ENCODE measurements at regions not wholly inside any gene's neighbourhood (a gene's known extent, or its start where the extent isn't known, plus 50 kb on each side); places are given as distances from the start of the nearest gene placed in this dataset.

DNA sequence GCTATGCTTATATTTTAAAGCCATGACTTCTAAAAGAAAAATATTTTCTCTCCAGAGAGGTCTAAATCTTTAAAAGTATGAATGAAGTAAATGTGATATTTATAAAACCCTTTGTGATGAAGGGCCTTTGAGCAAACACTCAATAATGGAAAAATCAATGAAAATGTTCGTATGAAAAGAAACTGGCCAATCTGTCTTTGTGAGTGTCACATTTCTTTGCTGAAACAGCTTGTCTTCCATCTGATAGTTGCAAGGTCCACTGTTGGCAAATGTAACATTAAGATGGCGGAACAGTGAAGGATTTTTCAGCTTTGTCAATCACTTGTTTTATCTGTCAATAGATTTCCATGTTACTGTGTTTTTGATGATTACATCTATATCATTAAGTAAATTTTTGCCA lies 162.9 kb upstream of the GATA6 start:
- H3K4me2 ChIP-seq (ENCODE audit: low read depth, low read length, poor library complexity, severe bottlenecking) = no peak overlapping the region
- H3K9me3 ChIP-seq (ENCODE audit: insufficient read depth, low read length) = no peaks in the 10 kb centered on the region
- no peak overlapping the region for H2AFZ ChIP-seq (ENCODE audit: low read depth, low read length, severe bottlenecking)
- no peak for TF ChIP-seq EZH2phosphoT487 (conservative IDR thresholded peaks at IDR 0.05; ENCODE audit: low read length)
- TF ChIP-seq, protein P1, sequence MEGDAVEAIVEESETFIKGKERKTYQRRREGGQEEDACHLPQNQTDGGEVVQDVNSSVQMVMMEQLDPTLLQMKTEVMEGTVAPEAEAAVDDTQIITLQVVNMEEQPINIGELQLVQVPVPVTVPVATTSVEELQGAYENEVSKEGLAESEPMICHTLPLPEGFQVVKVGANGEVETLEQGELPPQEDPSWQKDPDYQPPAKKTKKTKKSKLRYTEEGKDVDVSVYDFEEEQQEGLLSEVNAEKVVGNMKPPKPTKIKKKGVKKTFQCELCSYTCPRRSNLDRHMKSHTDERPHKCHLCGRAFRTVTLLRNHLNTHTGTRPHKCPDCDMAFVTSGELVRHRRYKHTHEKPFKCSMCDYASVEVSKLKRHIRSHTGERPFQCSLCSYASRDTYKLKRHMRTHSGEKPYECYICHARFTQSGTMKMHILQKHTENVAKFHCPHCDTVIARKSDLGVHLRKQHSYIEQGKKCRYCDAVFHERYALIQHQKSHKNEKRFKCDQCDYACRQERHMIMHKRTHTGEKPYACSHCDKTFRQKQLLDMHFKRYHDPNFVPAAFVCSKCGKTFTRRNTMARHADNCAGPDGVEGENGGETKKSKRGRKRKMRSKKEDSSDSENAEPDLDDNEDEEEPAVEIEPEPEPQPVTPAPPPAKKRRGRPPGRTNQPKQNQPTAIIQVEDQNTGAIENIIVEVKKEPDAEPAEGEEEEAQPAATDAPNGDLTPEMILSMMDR (IDR thresholded peaks at IDR 0.05; ENCODE audit: insufficient read depth, low read length, poor library complexity, severe bottlenecking) = no peak
- no peak overlapping the region for H3K4me3 ChIP-seq (ENCODE audit: insufficient read depth, low read length, poor library complexity, severe bottlenecking)
- H3K27ac ChIP-seq (ENCODE audit: low read depth, low read length) = no peak overlapping the region
- H3K36me3 ChIP-seq (ENCODE audit: low read length) = no peaks in the 10 kb centered on the region
- no peaks in the 10 kb centered on the region for H4K20me1 ChIP-seq (ENCODE audit: low read depth, low read length)
- no peaks in the 10 kb centered on the region for H3K9me2 ChIP-seq (replicated peaks; ENCODE audit: insufficient read depth, low read length)
- no peaks in the 10 kb centered on the region for H3K27me3 ChIP-seq (ENCODE audit: low read length)
- no peak overlapping the region for H3K9ac ChIP-seq (ENCODE audit: low read length)
- no peaks in the 10 kb centered on the region for H3F3A ChIP-seq (ENCODE audit: insufficient read depth)
- no peaks in the 10 kb centered on the region for H3K79me2 ChIP-seq (ENCODE audit: insufficient read depth, low read length)

DNA sequence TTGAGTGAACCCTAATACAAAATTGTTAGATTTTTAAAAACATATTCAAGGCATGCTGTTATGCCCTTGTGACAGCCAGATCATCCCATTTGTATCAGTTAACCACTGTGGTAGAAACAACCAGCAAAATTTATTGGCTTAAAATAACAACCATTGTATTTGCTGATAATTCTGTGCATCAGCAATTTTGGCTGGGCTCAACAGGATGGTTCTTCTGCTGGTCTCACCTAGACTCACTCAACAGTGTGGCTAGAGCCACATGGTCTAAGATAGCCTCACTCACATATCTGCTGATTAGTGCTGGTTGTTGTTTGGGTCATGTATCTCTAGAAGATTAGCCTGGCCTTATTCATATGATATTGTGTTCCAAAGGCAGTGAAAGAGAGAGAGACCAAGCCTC lies 160.1 kb upstream of the GATA6 start:
- Histone ChIP-seq H3K9me2 (replicated peaks; ENCODE audit: insufficient read depth, low read length) (no peaks in the 10 kb centered on the region), H3K4me3 (ENCODE audit: insufficient read depth, low read length, poor library complexity, severe bottlenecking) (no peak overlapping the region), H3K4me2 (ENCODE audit: low read depth, low read length, poor library complexity, severe bottlenecking) (no peak overlapping the region), H3K79me2 (ENCODE audit: insufficient read depth, low read length) (no peaks in the 10 kb centered on the region), H2AFZ (ENCODE audit: low read depth, low read length, severe bottlenecking) (no peak overlapping the region), H3K9ac (ENCODE audit: low read length) (no peak overlapping the region), H3F3A (ENCODE audit: insufficient read depth) (no peaks in the 10 kb centered on the region), H4K20me1 (ENCODE audit: low read depth, low read length) (no peaks in the 10 kb centered on the region), H3K36me3 (ENCODE audit: low read length) (no peaks in the 10 kb centered on the region), H3K27ac (ENCODE audit: low read depth, low read length) (no peak overlapping the region), H3K9me3 (ENCODE audit: insufficient read depth, low read length) (no peaks in the 10 kb centered on the region), H3K27me3 (ENCODE audit: low read length) (no peaks in the 10 kb centered on the region)
- no peak for TF ChIP-seq EZH2phosphoT487 (conservative IDR thresholded peaks at IDR 0.05; ENCODE audit: low read length)

DNA sequence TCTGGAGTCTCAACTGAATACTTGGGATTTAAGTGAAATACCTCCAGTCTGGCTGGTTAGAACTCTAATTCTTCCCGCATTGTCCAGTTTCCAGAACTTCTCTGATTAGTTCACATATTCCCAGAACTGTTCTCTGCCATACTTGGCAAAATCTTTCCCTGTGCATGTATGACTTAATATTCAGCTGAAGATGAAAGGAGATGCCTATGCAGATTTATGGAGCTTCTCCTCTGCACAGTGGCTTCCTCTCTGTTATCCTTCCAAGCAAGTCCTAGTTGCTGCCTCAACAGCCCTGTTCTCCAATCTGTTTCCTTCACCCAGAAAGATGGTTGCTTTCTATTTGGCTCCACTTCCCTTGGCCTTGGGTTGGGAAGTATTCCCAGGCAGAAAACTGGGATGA lies 155.4 kb upstream of the GATA6 start:
- Histone ChIP-seq H3K4me2 (ENCODE audit: low read depth, low read length, poor library complexity, severe bottlenecking) (no peak overlapping the region), H3F3A (ENCODE audit: insufficient read depth) (no peaks in the 10 kb centered on the region), H3K9me3 (ENCODE audit: insufficient read depth, low read length) (no peaks in the 10 kb centered on the region), H3K27ac (ENCODE audit: low read depth, low read length) (no peak overlapping the region), H3K79me2 (ENCODE audit: insufficient read depth, low read length) (no peaks in the 10 kb centered on the region), H4K20me1 (ENCODE audit: low read depth, low read length) (no peaks in the 10 kb centered on the region), H3K36me3 (ENCODE audit: low read length) (no peaks in the 10 kb centered on the region), H3K9ac (ENCODE audit: low read length) (no peak overlapping the region), H3K9me2 (replicated peaks; ENCODE audit: insufficient read depth, low read length) (no peaks in the 10 kb centered on the region), H3K4me3 (ENCODE audit: insufficient read depth, low read length, poor library complexity, severe bottlenecking) (no peak overlapping the region), H3K27me3 (ENCODE audit: low read length) (no peaks in the 10 kb centered on the region), H2AFZ (ENCODE audit: low read depth, low read length, severe bottlenecking) (no peak overlapping the region)
- TF ChIP-seq, protein P1 (IDR thresholded peaks at IDR 0.05; ENCODE audit: insufficient read depth, low read length, poor library complexity, severe bottlenecking) = no peak
- no peak for TF ChIP-seq EZH2phosphoT487 (conservative IDR thresholded peaks at IDR 0.05; ENCODE audit: low read length)

DNA sequence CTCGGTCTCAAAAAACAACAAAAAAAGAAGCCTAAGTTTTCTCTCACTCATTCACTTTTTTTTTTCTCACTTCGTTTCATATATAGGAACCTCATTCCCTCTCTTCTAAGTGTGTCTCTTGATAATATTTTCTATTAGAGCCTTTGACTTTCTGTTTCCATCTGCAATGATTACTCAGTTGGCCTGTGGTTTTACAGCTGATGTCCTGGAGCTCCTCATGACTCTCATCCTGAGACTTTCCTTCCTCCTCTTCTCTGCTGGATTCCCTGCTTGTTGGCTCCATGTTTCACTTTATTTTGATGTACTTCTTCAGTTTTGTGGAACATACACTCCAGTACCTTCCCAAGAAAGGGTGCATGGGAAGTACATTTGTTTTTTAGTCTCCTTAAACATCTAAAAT lies 154.2 kb upstream of the GATA6 start:
- H3K4me2 ChIP-seq (ENCODE audit: low read depth, low read length, poor library complexity, severe bottlenecking) = no peak overlapping the region
- no peaks in the 10 kb centered on the region for H4K20me1 ChIP-seq (ENCODE audit: low read depth, low read length)
- H2AFZ ChIP-seq (ENCODE audit: low read depth, low read length, severe bottlenecking) = no peak overlapping the region
- H3K9me3 ChIP-seq (ENCODE audit: insufficient read depth, low read length) = no peaks in the 10 kb centered on the region
- no peak overlapping the region for H3K4me3 ChIP-seq (ENCODE audit: insufficient read depth, low read length, poor library complexity, severe bottlenecking)
- no peaks in the 10 kb centered on the region for H3K27me3 ChIP-seq (ENCODE audit: low read length)
- H3K27ac ChIP-seq (ENCODE audit: low read depth, low read length) = no peak overlapping the region
- H3K9me2 ChIP-seq (replicated peaks; ENCODE audit: insufficient read depth, low read length) = no peaks in the 10 kb centered on the region
- H3F3A ChIP-seq (ENCODE audit: insufficient read depth) = no peaks in the 10 kb centered on the region
- TF ChIP-seq, protein P1 (IDR thresholded peaks at IDR 0.05; ENCODE audit: insufficient read depth, low read length, poor library complexity, severe bottlenecking) = no peak
- no peak for TF ChIP-seq EZH2phosphoT487 (conservative IDR thresholded peaks at IDR 0.05; ENCODE audit: low read length)
- no peak overlapping the region for H3K9ac ChIP-seq (ENCODE audit: low read length)
- no peaks in the 10 kb centered on the region for H3K79me2 ChIP-seq (ENCODE audit: insufficient read depth, low read length)
- no peaks in the 10 kb centered on the region for H3K36me3 ChIP-seq (ENCODE audit: low read length)
